Gastrocnemius medialis (tissue), 4 donors: ENCODE measurements at regions not wholly inside any gene's neighbourhood (a gene's known extent, or its start where the extent isn't known, plus 50 kb on each side); places are given as distances from the start of the nearest gene placed in this dataset.

Experiments
- ATAC-seq, 2 donors: fragments of 150-250 bp; one replicate each; pipeline ENCODE4 v1.9.1; 2016
- DNase-seq, 2 donors: peaks; one replicate each; pipeline ENCODE4 v3.0.0-alpha.2; 2019
- H3K27ac ChIP-seq, 4 donors: fragments of 200-600 bp; sonication (generic); 1 replicate in 1 of 4; 2 replicates in 3 of 4; pipeline ENCODE4 v1.5.1; 2016 to 2018; ENCODE audit warnings: mild to moderate bottlenecking in 2 of 4, moderate library complexity in 1 of 4
- H3K27me3 ChIP-seq, 3 donors: fragments of 200-600 bp; sonication (generic) in 2 of 3; 1 replicate in 1 of 3; 2 replicates in 2 of 3; pipeline versions ENCODE4 v1.5.1 to v1.6.0; 2016 to 2019; ENCODE audit warnings: mild to moderate bottlenecking in 1 of 3, moderate library complexity in 1 of 3
- H3K36me3 ChIP-seq, 2 donors: fragments of 200-600 bp; sonication (generic) in 1 of 2; one replicate each; pipeline ENCODE4 v1.5.1; 2017 to 2018
- H3K4me1 ChIP-seq, 2 donors: fragments of 200-600 bp; sonication (generic) in 1 of 2; one replicate each; pipeline ENCODE4 v1.5.1; 2016 to 2017; ENCODE audit warnings: mild to moderate bottlenecking in 2 of 2
- H3K4me3 ChIP-seq, 4 donors: fragments of 200-600 bp; sonication (generic) in 3 of 4; 1 replicate in 1 of 4; 2 replicates in 3 of 4; pipeline ENCODE4 v1.5.1; 2016 to 2019; ENCODE audit warnings: mild to moderate bottlenecking in 2 of 4
- H3K9me3 ChIP-seq, 3 donors: fragments of 200-600 bp; sonication (generic) in 2 of 3; 1 replicate in 1 of 3; 2 replicates in 2 of 3; pipeline ENCODE4 v1.5.1; 2016 to 2019
- POLR2A ChIP-seq, 2 donors: fragments of 450-650 bp; IDR thresholded peaks; one replicate each; pipeline ENCODE4 v1.6.1; 2017; ENCODE audit warnings: antibody characterized with exemption in 2 of 2, mild to moderate bottlenecking in 2 of 2, moderate library complexity in 2 of 2
- in situ Hi-C, 4 donors: fragments of 200-750 bp; cut with MboI; loops; one replicate each; pipeline versions ENCODE4 v1.15.0 to v1.8.0; 2017; ENCODE audit warnings: low sequenced_read_pairs in 4 of 4
- intact Hi-C: fragments of 100-400 bp; cut with DNase I; formaldehyde crosslinking; loops from one replicate; pipeline ENCODE4 v1.15.1; 2023; ENCODE audit warnings: low total_unique reads
- TF ChIP-seq, protein P1 (sequence below), 5 experiments: fragments of 450-650 bp in 3 of 5; fragments of 200-600 bp in 2 of 5; sonication (generic) in 2 of 5; IDR thresholded peaks in 4 of 5; conservative IDR thresholded peaks in 1 of 5; 1 replicate in 4 of 5; 2 replicates in 1 of 5; pipeline ENCODE4 v1.5.1; 2016 to 2019; ENCODE audit warnings: antibody characterized with exemption in 5 of 5, mild to moderate bottlenecking in 3 of 5, moderate library complexity in 3 of 5

GRCh38 chr7:26563406-26563805 lies 271.7 kb downstream of the SNX10 start:
- ATAC-seq: no peak
- intact Hi-C loops: no loop called here
- TF ChIP-seq, protein P1, sequence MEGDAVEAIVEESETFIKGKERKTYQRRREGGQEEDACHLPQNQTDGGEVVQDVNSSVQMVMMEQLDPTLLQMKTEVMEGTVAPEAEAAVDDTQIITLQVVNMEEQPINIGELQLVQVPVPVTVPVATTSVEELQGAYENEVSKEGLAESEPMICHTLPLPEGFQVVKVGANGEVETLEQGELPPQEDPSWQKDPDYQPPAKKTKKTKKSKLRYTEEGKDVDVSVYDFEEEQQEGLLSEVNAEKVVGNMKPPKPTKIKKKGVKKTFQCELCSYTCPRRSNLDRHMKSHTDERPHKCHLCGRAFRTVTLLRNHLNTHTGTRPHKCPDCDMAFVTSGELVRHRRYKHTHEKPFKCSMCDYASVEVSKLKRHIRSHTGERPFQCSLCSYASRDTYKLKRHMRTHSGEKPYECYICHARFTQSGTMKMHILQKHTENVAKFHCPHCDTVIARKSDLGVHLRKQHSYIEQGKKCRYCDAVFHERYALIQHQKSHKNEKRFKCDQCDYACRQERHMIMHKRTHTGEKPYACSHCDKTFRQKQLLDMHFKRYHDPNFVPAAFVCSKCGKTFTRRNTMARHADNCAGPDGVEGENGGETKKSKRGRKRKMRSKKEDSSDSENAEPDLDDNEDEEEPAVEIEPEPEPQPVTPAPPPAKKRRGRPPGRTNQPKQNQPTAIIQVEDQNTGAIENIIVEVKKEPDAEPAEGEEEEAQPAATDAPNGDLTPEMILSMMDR (IDR thresholded peaks at IDR 0.05 in 4 of 5, conservative IDR thresholded peaks at IDR 0.05 in 1 of 5): no peak
- TF ChIP-seq POLR2A (IDR thresholded peaks at IDR 0.05): no peak
- Histone ChIP-seq H3K27me3 (no peaks in the 10 kb centered on the region), H3K36me3 (no peaks in the 10 kb centered on the region), H3K27ac (no peak overlapping the region), H3K4me1 (no peaks in the 10 kb centered on the region), H3K9me3 (no peaks in the 10 kb centered on the region), H3K4me3 (no peak overlapping the region)
- in situ Hi-C loops: no loop called here
- no peak for DNase-seq

DNA sequence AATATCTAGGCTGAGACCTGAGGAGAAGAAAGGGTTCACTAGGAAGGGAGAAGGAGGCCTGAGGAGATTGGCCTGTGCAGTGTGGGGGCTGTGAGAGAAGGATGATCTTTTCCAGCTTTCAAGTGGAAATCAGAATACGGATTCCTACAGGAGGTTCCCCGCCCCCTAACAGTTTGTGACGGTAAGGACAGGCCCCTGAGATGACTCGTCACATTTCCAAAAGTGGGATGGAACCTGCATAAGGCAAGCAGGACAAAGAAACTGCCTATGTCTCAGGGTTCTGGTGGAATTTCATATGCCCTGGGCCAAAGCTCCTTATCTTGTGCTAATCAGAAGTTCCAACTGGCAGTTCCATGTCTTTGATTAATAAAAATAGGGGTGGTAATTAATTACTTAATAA lies 275.6 kb downstream of the SNX10 start:
- H3K36me3 ChIP-seq: no peaks in the 10 kb centered on the region
- no peaks in the 10 kb centered on the region for H3K4me1 ChIP-seq
- H3K9me3 ChIP-seq: no peaks in the 10 kb centered on the region
- no peak overlapping the region for H3K27ac ChIP-seq
- TF ChIP-seq POLR2A (IDR thresholded peaks at IDR 0.05): no peak
- TF ChIP-seq, protein P1 (IDR thresholded peaks at IDR 0.05 in 4 of 5, conservative IDR thresholded peaks at IDR 0.05 in 1 of 5): no peak
- ATAC-seq (no peak), DNase-seq (no peak)
- intact Hi-C loops: no loop called here
- in situ Hi-C loops: no loop called here
- no peaks in the 10 kb centered on the region for H3K27me3 ChIP-seq
- no peak overlapping the region for H3K4me3 ChIP-seq

GRCh38 chr7:26574476-26574875 lies 282.8 kb downstream of the SNX10 start:
- in situ Hi-C loops (no loop called here), intact Hi-C loops (no loop called here)
- DNase-seq (no peak), ATAC-seq (no peak)
- H3K4me3 ChIP-seq: no peak overlapping the region
- no peaks in the 10 kb centered on the region for H3K4me1 ChIP-seq
- no peak overlapping the region for H3K27ac ChIP-seq
- H3K36me3 ChIP-seq: no peaks in the 10 kb centered on the region
- no peaks in the 10 kb centered on the region for H3K9me3 ChIP-seq
- no peak for TF ChIP-seq POLR2A (IDR thresholded peaks at IDR 0.05)
- TF ChIP-seq, protein P1 (IDR thresholded peaks at IDR 0.05 in 4 of 5, conservative IDR thresholded peaks at IDR 0.05 in 1 of 5): no peak
- H3K27me3 ChIP-seq: no peaks in the 10 kb centered on the region

DNA sequence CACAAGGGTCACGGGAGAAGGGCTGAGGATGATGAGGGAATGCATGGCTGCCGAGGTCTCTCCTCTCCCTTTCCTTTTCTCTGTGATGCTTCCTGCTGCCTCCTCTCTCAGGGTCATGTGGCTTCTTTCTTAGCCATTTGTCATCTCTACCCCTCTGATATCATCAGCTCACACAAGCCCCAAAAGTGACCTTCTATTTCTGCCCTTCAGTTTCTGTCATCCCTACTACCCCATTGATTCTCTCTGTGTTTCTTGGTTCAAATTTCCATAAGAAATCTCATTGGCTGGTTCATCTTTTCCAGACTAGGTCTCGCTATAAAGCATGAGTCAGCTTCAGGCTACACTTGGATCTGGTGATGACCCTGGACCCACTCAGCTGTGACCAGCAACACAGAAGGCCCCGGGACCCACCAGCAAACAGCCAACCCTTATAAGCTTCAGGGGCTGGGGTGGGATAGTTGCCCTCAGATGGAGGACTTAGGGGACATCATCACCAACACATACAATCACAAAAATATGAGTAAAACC lies 284.3 kb downstream of the SKAP2 start:
- in situ Hi-C loops: no loop called here
- Histone ChIP-seq H3K4me1 (no peaks in the 10 kb centered on the region), H3K4me3 (no peak overlapping the region), H3K36me3 (no peaks in the 10 kb centered on the region), H3K27ac (no peak overlapping the region), H3K9me3 (no peaks in the 10 kb centered on the region), H3K27me3 (no peaks in the 10 kb centered on the region)
- DNase-seq: no peak
- ATAC-seq: no peak
- TF ChIP-seq POLR2A (IDR thresholded peaks at IDR 0.05): no peak
- TF ChIP-seq, protein P1 (IDR thresholded peaks at IDR 0.05 in 4 of 5, conservative IDR thresholded peaks at IDR 0.05 in 1 of 5): no peak
- intact Hi-C loops: no loop called here

GRCh38 chr7:26580711-26581110 lies 283.7 kb downstream of the SKAP2 start:
- no peaks in the 10 kb centered on the region for H3K36me3 ChIP-seq
- no peak overlapping the region for H3K4me3 ChIP-seq
- intact Hi-C loops (no loop called here), in situ Hi-C loops (no loop called here)
- no peaks in the 10 kb centered on the region for H3K9me3 ChIP-seq
- no peaks in the 10 kb centered on the region for H3K4me1 ChIP-seq
- ATAC-seq (no peak), DNase-seq (no peak)
- TF ChIP-seq POLR2A (IDR thresholded peaks at IDR 0.05): no peak
- TF ChIP-seq, protein P1 (IDR thresholded peaks at IDR 0.05 in 4 of 5, conservative IDR thresholded peaks at IDR 0.05 in 1 of 5): no peak
- no peak overlapping the region for H3K27ac ChIP-seq
- no peaks in the 10 kb centered on the region for H3K27me3 ChIP-seq
